PC-3 (cell line): ENCODE measurements at regions not wholly inside any gene's neighbourhood (a gene's known extent, or its start where the extent isn't known, plus 50 kb on each side); places are given as distances from the start of the nearest gene placed in this dataset.

ENCODE experiments used
- ATAC-seq: fragments of 200-7000 bp; cut with Tn5 transposase; 2 replicates; pipeline ENCODE4 v1.9.1; 2020; ENCODE audit warnings: mild to moderate bottlenecking, moderate library complexity
- BruUV-seq: library from RNA; stranded (reverse); fragments of 400-500 nt; replicated peaks from 2 replicates; lab custom pipeline; 2021; lab: Mats Ljungman, UMichigan
- CTCF ChIA-PET: fragments of 300-600 bp; sonication (Branson Sonifier 250); formaldehyde crosslinking; loops from one replicate; lab custom pipeline; 2022; ENCODE audit warnings: antibody characterized with exemption; lab: Charles Lee
- POLR2A ChIA-PET: fragments of 300-600 bp; sonication (Branson Sonifier 250); formaldehyde crosslinking; loops from one replicate; lab custom pipeline; 2022; ENCODE audit warnings: antibody characterized with exemption; ENCODE audit not compliant: unreplicated experiment; lab: Charles Lee
- DNase-seq: peaks from one replicate; pipeline ENCODE4 v3.0.0-alpha.2; 2015
- H2AFZ ChIP-seq: fragments of 300-600 bp; sonication (generic); 2 replicates; pipeline ENCODE4 v1.6.0; 2016; ENCODE audit warnings: antibody characterized with exemption, low read length
- H3F3A ChIP-seq: fragments of 300-600 bp; sonication (generic); one replicate; pipeline ENCODE4 v1.6.0; 2017; ENCODE audit warnings: antibody characterized with exemption, low read length, control low read depth, mild to moderate bottlenecking; ENCODE audit not compliant: unreplicated experiment
- H3K27ac ChIP-seq: fragments of 300-600 bp; sonication (generic); 2 replicates; pipeline ENCODE4 v1.5.1; 2016; ENCODE audit warnings: mild to moderate bottlenecking, low read length
- H3K27me3 ChIP-seq: fragments of 300-600 bp; sonication (generic); 2 replicates; pipeline ENCODE4 v1.6.1; 2016; ENCODE audit warnings: low read length, mixed read lengths
- H3K36me3 ChIP-seq: fragments of 300-600 bp; sonication (generic); 2 replicates; pipeline ENCODE4 v1.6.1; 2016; ENCODE audit warnings: low read depth, mixed run types, low read length, mixed read lengths
- H3K4me1 ChIP-seq: fragments of 300-600 bp; sonication (generic); 2 replicates; pipeline ENCODE4 v1.5.1; 2016; ENCODE audit warnings: low read length; ENCODE audit not compliant: insufficient read depth
- H3K4me2 ChIP-seq: fragments of 300-600 bp; sonication (generic); 2 replicates; pipeline ENCODE4 v1.6.0; 2016; ENCODE audit warnings: low read length
- H3K4me3 ChIP-seq: fragments of 300-600 bp; sonication (generic); 2 replicates; pipeline ENCODE4 v1.5.1; 2016; ENCODE audit warnings: mild to moderate bottlenecking, low read length, mixed read lengths
- H3K79me2 ChIP-seq: fragments of 300-600 bp; sonication (generic); 2 replicates; pipeline ENCODE4 v1.6.1; 2017; ENCODE audit warnings: low read length, mixed read lengths
- H3K9ac ChIP-seq: fragments of 300-600 bp; sonication (generic); 2 replicates; pipeline ENCODE4 v1.6.0; 2016; ENCODE audit warnings: mild to moderate bottlenecking, low read length
- H3K9me2 ChIP-seq: fragments of 300-600 bp; sonication (generic); replicated peaks from 2 replicates; pipeline ENCODE4 v1.6.1; 2016; ENCODE audit warnings: mixed run types, low read length, mixed read lengths
- H3K9me3 ChIP-seq: fragments of 300-600 bp; sonication (generic); 2 replicates; pipeline ENCODE4 v1.6.1; 2016; ENCODE audit warnings: low read length, mixed read lengths
- H4K20me1 ChIP-seq: fragments of 300-600 bp; sonication (generic); 2 replicates; pipeline ENCODE4 v1.6.1; 2016; ENCODE audit warnings: low read length, mixed read lengths
- CTCF ChIP-seq: fragments of 300-600 bp; sonication (generic); conservative IDR thresholded peaks from 2 replicates; pipeline ENCODE4 v1.5.1; 2017; ENCODE audit warnings: antibody characterized with exemption, low read depth, mild to moderate bottlenecking, low read length
- EZH2 ChIP-seq: fragments of 300-600 bp; sonication (generic); IDR thresholded peaks from one replicate; pipeline ENCODE4 v1.6.1; 2017; ENCODE audit warnings: antibody characterized with exemption, mild to moderate bottlenecking, low read length; ENCODE audit not compliant: unreplicated experiment
- EZH2phosphoT487 ChIP-seq: fragments of 300-600 bp; sonication (generic); IDR thresholded peaks from 2 replicates; pipeline ENCODE4 v1.6.1; 2018; ENCODE audit warnings: mild to moderate bottlenecking, antibody characterized with exemption, low read length, borderline replicate concordance
- intact Hi-C: fragments of 100-400 bp; cut with micrococcal nuclease; formaldehyde crosslinking; loops from 2 replicates; pipeline ENCODE4 v1.9.0; 2023

- Histone ChIP-seq H3K4me2 (no peak overlapping the region), H3F3A (no peaks in the 10 kb centered on the region), H4K20me1 (no peaks in the 10 kb centered on the region), H3K9me2 (no peaks in the 10 kb centered on the region), H3K9ac (no peak overlapping the region), H3K27me3 (peaks cover 13% of the 10 kb centered on the region; the same call in 1 of the 2 replicates), H3K4me1 (no peaks in the 10 kb centered on the region), H3K4me3 (no peak overlapping the region), H3K9me3 (no peaks in the 10 kb centered on the region), H3K27ac (no peak overlapping the region), H3K79me2 (no peaks in the 10 kb centered on the region), H3K36me3 (no peaks in the 10 kb centered on the region), H2AFZ (no peak overlapping the region)
- TF ChIP-seq EZH2phosphoT487 (no peak), CTCF (no peak), EZH2 (no peak)
- ChIA-PET CTCF (no interaction called here), POLR2A (no interaction called here)
- BruUV-seq: no TSS peak
- intact Hi-C loops: no loop called here
- ATAC-seq: no peak
- no peak for DNase-seq
These were observed 120.8 kb upstream of the TNR start for GRCh38 chr1:175864183-175864582.

- Histone ChIP-seq H3K9me2 (no peaks in the 10 kb centered on the region), H3K79me2 (no peaks in the 10 kb centered on the region), H3K9ac (no peak overlapping the region), H4K20me1 (no peaks in the 10 kb centered on the region), H3K9me3 (no peaks in the 10 kb centered on the region), H3K27ac (no peak overlapping the region), H3K36me3 (no peaks in the 10 kb centered on the region), H3K4me1 (no peaks in the 10 kb centered on the region), H3F3A (no peaks in the 10 kb centered on the region), H3K4me3 (no peak overlapping the region), H2AFZ (no peak overlapping the region), H3K4me2 (no peak overlapping the region), H3K27me3 (peaks cover 13% of the 10 kb centered on the region; the same call in 1 of the 2 replicates)
- no TSS peak for BruUV-seq
- no peak for TF ChIP-seq EZH2phosphoT487
- TF ChIP-seq CTCF: no peak
- TF ChIP-seq EZH2: no peak
- ChIA-PET POLR2A (no interaction called here), CTCF (no interaction called here)
- intact Hi-C loops: no loop called here
- no peak for ATAC-seq
- DNase-seq: no peak
These were observed 120.1 kb upstream of the TNR start for GRCh38 chr1:175863299-175864050.

- Histone ChIP-seq H3K79me2 (no peaks in the 10 kb centered on the region), H4K20me1 (no peaks in the 10 kb centered on the region), H2AFZ (no peak overlapping the region), H3F3A (no peaks in the 10 kb centered on the region), H3K9me2 (no peaks in the 10 kb centered on the region), H3K9me3 (no peaks in the 10 kb centered on the region), H3K36me3 (no peaks in the 10 kb centered on the region), H3K27me3 (peaks cover 17% of the 10 kb centered on the region; the same call in 1 of the 2 replicates), H3K4me1 (no peaks in the 10 kb centered on the region), H3K4me3 (no peak overlapping the region), H3K27ac (no peak overlapping the region), H3K4me2 (no peak overlapping the region), H3K9ac (no peak overlapping the region)
- no peak for DNase-seq
- POLR2A ChIA-PET: no interaction called here
- CTCF ChIA-PET: no interaction called here
- no TSS peak for BruUV-seq
- TF ChIP-seq EZH2phosphoT487 (no peak), CTCF (no peak), EZH2 (no peak)
- intact Hi-C loops: no loop called here
- ATAC-seq: no peak
These were observed 119.0 kb upstream of the TNR start for GRCh38 chr1:175862408-175862807.
